Peyer's patch (tissue), 4 donors: ENCODE measurements at regions not wholly inside any gene's neighbourhood (a gene's known extent, or its start where the extent isn't known, plus 50 kb on each side); places are given as distances from the start of the nearest gene placed in this dataset.
"Not testable (repeated sequence)": the region's sequence is repeated elsewhere in the genome, so short reads cannot be mapped to it uniquely, and the experiment has no call there.

ENCODE experiments used
- DNase-seq, 3 donors: peaks; one replicate each; pipeline ENCODE4 v3.0.0-alpha.2; 2017 to 2019
- H3K27ac ChIP-seq, 4 donors: fragments of 200-600 bp; sonication (generic); one replicate each; pipeline ENCODE4 v1.5.1; 2016 to 2019
- H3K27me3 ChIP-seq, 2 donors: fragments of 200-600 bp; sonication (generic); one replicate each; pipeline ENCODE4 v1.5.1; 2019
- H3K36me3 ChIP-seq, 3 donors: fragments of 200-600 bp; sonication (generic); one replicate each; pipeline ENCODE4 v1.5.1; 2016 to 2019
- H3K4me1 ChIP-seq, 4 donors: fragments of 200-600 bp; sonication (generic); one replicate each; pipeline ENCODE4 v1.5.1; 2016 to 2019
- H3K4me3 ChIP-seq, 4 donors: fragments of 200-600 bp; sonication (generic); 1 replicate in 3 of 4; 2 replicates in 1 of 4; pipeline ENCODE4 v1.5.1; 2016 to 2019; ENCODE audit warnings: mild to moderate bottlenecking in 1 of 4
- H3K9me3 ChIP-seq, 4 donors: fragments of 200-600 bp; sonication (generic); one replicate each; pipeline ENCODE4 v1.5.1; 2016 to 2019; ENCODE audit warnings: mild to moderate bottlenecking in 1 of 4
- CTCF ChIP-seq, 6 experiments: fragments of 450-650 bp in 4 of 6; fragments of 200-600 bp in 2 of 6; sonication (generic) in 1 of 6; IDR thresholded peaks; one replicate each; pipeline ENCODE4 v1.5.1; 2017 to 2019; ENCODE audit warnings: antibody characterized with exemption in 6 of 6, mild to moderate bottlenecking in 3 of 6, moderate library complexity in 1 of 6
- POLR2A ChIP-seq, 2 donors: fragments of 450-650 bp; IDR thresholded peaks; one replicate each; pipeline ENCODE4 v1.5.1; 2017; ENCODE audit warnings: antibody characterized with exemption in 2 of 2, mild to moderate bottlenecking in 2 of 2, moderate library complexity in 2 of 2

GRCh38 chr4:151489462-151490203 is 80.7 kb downstream of the FHIP1A start:
- Histone ChIP-seq H3K27ac (no peak overlapping the region), H3K27me3 (no peaks in the 10 kb centered on the region), H3K4me1 (no peaks in the 10 kb centered on the region), H3K9me3 (peaks cover 0 to 4% (median 0%) of the 10 kb centered on the region in 4 donors), H3K4me3 (no peak overlapping the region), H3K36me3 (no peaks in the 10 kb centered on the region)
- no peak for TF ChIP-seq POLR2A (IDR thresholded peaks at IDR 0.05)
- TF ChIP-seq CTCF (IDR thresholded peaks at IDR 0.05), result no peak
- no peak for DNase-seq

- H3K4me1 ChIP-seq, H3K4me3 ChIP-seq, H3K27me3 ChIP-seq, H3K27ac ChIP-seq, H3K9me3 ChIP-seq, DNase-seq, H3K36me3 ChIP-seq: not testable (repeated sequence)
Observed at GRCh38 chr4:151495612-151496011, 86.6 kb downstream of the FHIP1A start.

- not testable (repeated sequence) for H3K4me3 ChIP-seq, H3K4me1 ChIP-seq, DNase-seq, H3K27ac ChIP-seq, H3K27me3 ChIP-seq, H3K36me3 ChIP-seq, H3K9me3 ChIP-seq
Observed at GRCh38 chr4:151511548-151511947, 102.6 kb downstream of the FHIP1A start.

- no peaks in the 10 kb centered on the region for H3K9me3 ChIP-seq
- no peaks in the 10 kb centered on the region for H3K36me3 ChIP-seq
- no peaks in the 10 kb centered on the region for H3K4me1 ChIP-seq
- H3K27me3 ChIP-seq, result no peaks in the 10 kb centered on the region
- no peak for DNase-seq
- H3K4me3 ChIP-seq, result no peak overlapping the region
- no peak for TF ChIP-seq POLR2A (IDR thresholded peaks at IDR 0.05)
- TF ChIP-seq CTCF (IDR thresholded peaks at IDR 0.05), result no peak
- H3K27ac ChIP-seq, result no peak overlapping the region
Observed at GRCh38 chr4:151517896-151518295, 108.9 kb downstream of the FHIP1A start.

GRCh38 chr4:151518359-151518758 is 109.4 kb downstream of the FHIP1A start:
- no peak overlapping the region for H3K4me3 ChIP-seq
- no peak overlapping the region for H3K27ac ChIP-seq
- no peaks in the 10 kb centered on the region for H3K36me3 ChIP-seq
- no peaks in the 10 kb centered on the region for H3K27me3 ChIP-seq
- no peak for DNase-seq
- H3K9me3 ChIP-seq, result no peaks in the 10 kb centered on the region
- H3K4me1 ChIP-seq, result no peaks in the 10 kb centered on the region
- no peak for TF ChIP-seq CTCF (IDR thresholded peaks at IDR 0.05)

GRCh38 chr4:151519728-151520415 is 110.9 kb downstream of the FHIP1A start:
- H3K27ac ChIP-seq, result no peak overlapping the region
- no peak for DNase-seq
- no peaks in the 10 kb centered on the region for H3K9me3 ChIP-seq
- no peaks in the 10 kb centered on the region for H3K4me1 ChIP-seq
- no peak overlapping the region for H3K4me3 ChIP-seq
- H3K27me3 ChIP-seq, result no peaks in the 10 kb centered on the region
- no peaks in the 10 kb centered on the region for H3K36me3 ChIP-seq
- no peak for TF ChIP-seq POLR2A (IDR thresholded peaks at IDR 0.05)
- TF ChIP-seq CTCF (IDR thresholded peaks at IDR 0.05), result no peak
